ENCODE measurements at regions not wholly inside any gene's neighbourhood (a gene's known extent, or its start where the extent isn't known, plus 50 kb on each side); places are given as distances from the start of the nearest gene placed in this dataset.

- peak in 1 of 3 donors; percentile 50 for TF ChIP-seq CTCF (IDR thresholded peaks at IDR 0.05)
- no peak for TF ChIP-seq POLR2A (IDR thresholded peaks at IDR 0.05)
These were observed 95.2 kb upstream of the PCED1B start for GRCh38 chr12:46983959-46984841.
